ENCODE measurements at regions not wholly inside any gene's neighbourhood (a gene's known extent, or its start where the extent isn't known, plus 50 kb on each side); places are given as distances from the start of the nearest gene placed in this dataset.

DNA sequence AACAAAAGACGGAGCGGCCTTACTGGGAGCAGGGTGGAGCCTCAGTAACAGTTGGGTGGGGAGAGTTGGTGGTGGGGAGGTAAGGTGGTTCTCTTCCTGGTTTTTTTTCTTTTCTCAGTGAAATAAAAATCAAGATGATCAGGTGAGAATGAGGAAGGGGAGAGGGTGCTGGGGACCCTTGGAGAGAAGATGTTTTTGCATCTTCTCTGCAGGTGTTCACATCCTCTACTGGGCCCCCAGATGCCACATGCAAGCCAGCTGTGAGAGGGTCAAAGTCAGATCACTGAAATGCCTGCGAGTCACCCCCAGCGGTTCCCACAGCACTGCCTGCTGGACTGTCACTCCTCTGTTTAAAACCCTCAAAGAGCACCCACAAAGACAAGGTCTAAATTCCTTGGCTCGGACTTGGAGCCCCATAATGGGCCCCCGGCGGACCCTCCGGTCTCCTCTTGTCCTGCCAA, 69.8 kb upstream of the FHL2 start:
- H3K27ac ChIP-seq (ENCODE audit: low read depth, low read length, poor library complexity, severe bottlenecking), result no peak overlapping the region
- CTCF ChIA-PET, result no interaction called here
- TF ChIP-seq EZH2 (IDR thresholded peaks at IDR 0.05; ENCODE audit: borderline replicate concordance, low read depth, low read length, poor library complexity, severe bottlenecking), result no peak

DNA sequence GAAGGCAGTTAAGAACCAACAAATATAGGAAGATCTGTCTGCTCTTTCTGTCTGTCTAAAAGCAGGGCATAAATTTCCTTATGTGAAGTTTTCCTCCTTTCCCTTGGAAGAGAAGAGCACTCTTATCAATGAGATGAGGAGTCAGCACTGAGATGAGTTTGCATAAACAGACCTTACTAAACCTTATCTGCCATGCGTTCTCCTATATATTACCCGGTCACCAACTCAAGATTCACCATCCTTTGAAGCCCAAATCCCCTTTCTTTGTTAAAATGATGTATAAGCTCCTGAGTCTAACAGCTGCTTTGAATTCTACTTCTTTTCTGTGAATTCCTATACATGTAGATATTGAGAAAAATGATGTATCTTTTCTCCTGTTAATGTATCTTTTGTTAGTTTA, 65.5 kb upstream of the FHL2 start:
- H3K27ac ChIP-seq (ENCODE audit: low read depth, low read length, poor library complexity, severe bottlenecking), result no peak overlapping the region
- POLR2A ChIA-PET (ENCODE audit: low non-redundant PET), result no interaction called here
- CTCF ChIA-PET, result no interaction called here
- no peaks in the 10 kb centered on the region for H3K36me3 ChIP-seq (ENCODE audit: insufficient read depth, low read length, poor library complexity, severe bottlenecking)
- H3K27me3 ChIP-seq (replicated peaks; ENCODE audit: insufficient read depth, low read depth, low read length, poor library complexity), result no peaks in the 10 kb centered on the region
- no peak overlapping the region for H3K4me3 ChIP-seq (ENCODE audit: low read depth, low read length, poor library complexity, severe bottlenecking)
- DNase-seq (ENCODE audit: low spot score), result no peak
- TF ChIP-seq EZH2 (IDR thresholded peaks at IDR 0.05; ENCODE audit: borderline replicate concordance, low read depth, low read length, poor library complexity, severe bottlenecking), result no peak
- TF ChIP-seq, protein P1, sequence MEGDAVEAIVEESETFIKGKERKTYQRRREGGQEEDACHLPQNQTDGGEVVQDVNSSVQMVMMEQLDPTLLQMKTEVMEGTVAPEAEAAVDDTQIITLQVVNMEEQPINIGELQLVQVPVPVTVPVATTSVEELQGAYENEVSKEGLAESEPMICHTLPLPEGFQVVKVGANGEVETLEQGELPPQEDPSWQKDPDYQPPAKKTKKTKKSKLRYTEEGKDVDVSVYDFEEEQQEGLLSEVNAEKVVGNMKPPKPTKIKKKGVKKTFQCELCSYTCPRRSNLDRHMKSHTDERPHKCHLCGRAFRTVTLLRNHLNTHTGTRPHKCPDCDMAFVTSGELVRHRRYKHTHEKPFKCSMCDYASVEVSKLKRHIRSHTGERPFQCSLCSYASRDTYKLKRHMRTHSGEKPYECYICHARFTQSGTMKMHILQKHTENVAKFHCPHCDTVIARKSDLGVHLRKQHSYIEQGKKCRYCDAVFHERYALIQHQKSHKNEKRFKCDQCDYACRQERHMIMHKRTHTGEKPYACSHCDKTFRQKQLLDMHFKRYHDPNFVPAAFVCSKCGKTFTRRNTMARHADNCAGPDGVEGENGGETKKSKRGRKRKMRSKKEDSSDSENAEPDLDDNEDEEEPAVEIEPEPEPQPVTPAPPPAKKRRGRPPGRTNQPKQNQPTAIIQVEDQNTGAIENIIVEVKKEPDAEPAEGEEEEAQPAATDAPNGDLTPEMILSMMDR (conservative IDR thresholded peaks at IDR 0.05; ENCODE audit: low read depth, low read length), result no peak
- BruUV-seq (replicated peaks), result no TSS peak
- H3K4me1 ChIP-seq (ENCODE audit: insufficient read depth, low read length, poor library complexity, severe bottlenecking), result no peaks in the 10 kb centered on the region
- intact Hi-C loops (cut with micrococcal nuclease; ENCODE audit: unreplicated experiment), result no loop called here
- no peaks in the 10 kb centered on the region for H3K9me3 ChIP-seq (ENCODE audit: low read depth, low read length, poor library complexity, severe bottlenecking)

More for the DNA sequence above, 69.8 kb upstream of the FHL2 start:
- no TSS peak for BruUV-seq (replicated peaks)
- no peak overlapping the region for H3K4me3 ChIP-seq (ENCODE audit: low read depth, low read length, poor library complexity, severe bottlenecking)
- H3K36me3 ChIP-seq (ENCODE audit: insufficient read depth, low read length, poor library complexity, severe bottlenecking), result no peaks in the 10 kb centered on the region
- DNase-seq (ENCODE audit: low spot score), result no peak
- no peaks in the 10 kb centered on the region for H3K9me3 ChIP-seq (ENCODE audit: low read depth, low read length, poor library complexity, severe bottlenecking)
- intact Hi-C loops (cut with micrococcal nuclease; ENCODE audit: unreplicated experiment), result no loop called here
- no peaks in the 10 kb centered on the region for H3K27me3 ChIP-seq (replicated peaks; ENCODE audit: insufficient read depth, low read depth, low read length, poor library complexity)
- no peaks in the 10 kb centered on the region for H3K4me1 ChIP-seq (ENCODE audit: insufficient read depth, low read length, poor library complexity, severe bottlenecking)
- POLR2A ChIA-PET (ENCODE audit: low non-redundant PET), result no interaction called here

DNA sequence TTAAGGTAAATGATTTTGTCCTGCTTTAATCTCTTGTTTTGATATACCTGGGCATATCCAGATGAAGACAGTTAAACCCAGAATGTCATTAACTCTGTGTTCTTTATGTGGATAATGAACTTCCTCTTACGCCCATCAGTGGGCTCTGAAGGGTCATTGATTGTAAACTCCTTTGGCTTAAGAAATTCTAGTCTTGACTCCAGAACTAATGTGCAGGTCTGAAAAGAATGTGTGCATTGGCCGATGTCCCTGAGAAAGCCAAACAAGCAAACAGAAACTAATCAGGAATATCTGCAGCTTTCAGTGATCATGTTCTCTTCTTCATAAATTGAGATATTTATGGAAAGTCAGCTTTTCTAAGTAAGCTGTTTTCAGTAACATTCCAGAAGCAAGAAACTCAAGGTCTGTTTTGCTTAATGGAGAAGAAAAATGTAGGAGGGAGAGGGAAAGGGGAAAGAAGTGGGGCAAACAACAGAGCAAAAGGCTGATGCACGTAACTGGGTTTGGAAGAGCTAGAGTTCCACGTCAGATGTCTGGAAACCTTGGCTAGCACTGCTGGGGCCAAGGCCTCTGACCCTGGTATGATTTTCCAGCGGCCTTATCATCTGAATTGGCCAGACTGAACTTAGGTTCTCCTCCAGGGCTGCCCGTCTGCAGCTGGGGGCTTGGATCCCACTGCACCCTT, 61.3 kb upstream of the FHL2 start:
- intact Hi-C loops (cut with micrococcal nuclease; ENCODE audit: unreplicated experiment), result no loop called here
- ChIA-PET CTCF (no interaction called here), POLR2A (ENCODE audit: low non-redundant PET) (no interaction called here)
- H3K36me3 ChIP-seq (ENCODE audit: insufficient read depth, low read length, poor library complexity, severe bottlenecking), result no peaks in the 10 kb centered on the region
- H3K27ac ChIP-seq (ENCODE audit: low read depth, low read length, poor library complexity, severe bottlenecking), result no peak overlapping the region
- TF ChIP-seq, protein P1 (conservative IDR thresholded peaks at IDR 0.05; ENCODE audit: low read depth, low read length), result no peak
- TF ChIP-seq EZH2 (IDR thresholded peaks at IDR 0.05; ENCODE audit: borderline replicate concordance, low read depth, low read length, poor library complexity, severe bottlenecking), result no peak
- no peaks in the 10 kb centered on the region for H3K9me3 ChIP-seq (ENCODE audit: low read depth, low read length, poor library complexity, severe bottlenecking)
- H3K4me3 ChIP-seq (ENCODE audit: low read depth, low read length, poor library complexity, severe bottlenecking), result no peak overlapping the region
- no peaks in the 10 kb centered on the region for H3K27me3 ChIP-seq (replicated peaks; ENCODE audit: insufficient read depth, low read depth, low read length, poor library complexity)
- no peaks in the 10 kb centered on the region for H3K4me1 ChIP-seq (ENCODE audit: insufficient read depth, low read length, poor library complexity, severe bottlenecking)
- no peak for DNase-seq (ENCODE audit: low spot score)
- BruUV-seq (replicated peaks), result no TSS peak

DNA sequence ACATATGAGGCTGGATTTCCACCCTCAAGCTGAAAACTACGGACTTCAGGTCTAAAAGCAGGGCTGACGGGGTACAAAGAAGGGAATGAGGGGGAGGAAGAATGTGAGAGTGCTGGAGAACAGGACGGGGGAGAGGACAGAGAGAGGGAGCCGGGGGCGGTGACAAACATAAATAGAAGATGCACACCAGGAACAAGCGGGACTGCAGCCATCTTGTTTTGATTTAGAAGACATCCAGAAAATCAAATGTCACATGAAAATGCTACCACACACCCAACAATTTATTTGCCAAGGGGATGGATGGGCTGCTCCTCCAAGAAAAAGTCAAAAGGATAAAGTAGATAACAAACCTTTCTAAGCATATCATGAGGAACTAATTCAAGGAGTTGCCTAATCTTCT, 59.2 kb upstream of the FHL2 start:
- Histone ChIP-seq H3K27ac (ENCODE audit: low read depth, low read length, poor library complexity, severe bottlenecking) (no peak overlapping the region), H3K4me3 (ENCODE audit: low read depth, low read length, poor library complexity, severe bottlenecking) (no peak overlapping the region), H3K4me1 (ENCODE audit: insufficient read depth, low read length, poor library complexity, severe bottlenecking) (no peaks in the 10 kb centered on the region), H3K9me3 (ENCODE audit: low read depth, low read length, poor library complexity, severe bottlenecking) (no peaks in the 10 kb centered on the region), H3K36me3 (ENCODE audit: insufficient read depth, low read length, poor library complexity, severe bottlenecking) (no peaks in the 10 kb centered on the region), H3K27me3 (replicated peaks; ENCODE audit: insufficient read depth, low read depth, low read length, poor library complexity) (no peaks in the 10 kb centered on the region)
- ChIA-PET CTCF (no interaction called here), POLR2A (ENCODE audit: low non-redundant PET) (no interaction called here)
- intact Hi-C loops (cut with micrococcal nuclease; ENCODE audit: unreplicated experiment), result no loop called here
- BruUV-seq (replicated peaks), result no TSS peak
- TF ChIP-seq EZH2 (IDR thresholded peaks at IDR 0.05; ENCODE audit: borderline replicate concordance, low read depth, low read length, poor library complexity, severe bottlenecking), result no peak
- TF ChIP-seq, protein P1 (conservative IDR thresholded peaks at IDR 0.05; ENCODE audit: low read depth, low read length), result no peak
- DNase-seq (ENCODE audit: low spot score), result no peak
